ENCODE measurements at regions not wholly inside any gene's neighbourhood (a gene's known extent, or its start where the extent isn't known, plus 50 kb on each side); places are given as distances from the start of the nearest gene placed in this dataset.

GRCh38 chr20:60690771-60691170 lies 561.3 kb upstream of the CDH4 start:
- Histone ChIP-seq H3K36me3 (ENCODE audit: control insufficient read depth, insufficient read depth, low read length) (no peaks in the 10 kb centered on the region), H3K4me3 (ENCODE audit: low read depth in 2 of 2, low read length in 2 of 2) (no peak overlapping the region), H3K4me1 (ENCODE audit: control insufficient read depth, insufficient read depth, low read length) (no peaks in the 10 kb centered on the region), H3K9me3 (ENCODE audit: control insufficient read depth, insufficient read depth, low read depth, low read length) (no peaks in the 10 kb centered on the region), H3K27me3 (ENCODE audit: control insufficient read depth, insufficient read depth, low read length) (no peaks in the 10 kb centered on the region), H3K27ac (ENCODE audit: low read length) (no peak overlapping the region)
- intact Hi-C loops (cut with micrococcal nuclease; ENCODE audit: unreplicated experiment): no loop called here
- no peak for DNase-seq (ENCODE audit: low read depth, low spot score)
- no TSS peak for BruUV-seq (replicated peaks)
- ATAC-seq: no peak
- in situ Hi-C loops (cut with HindIII; ENCODE audit: low pct_unique_long_range_greater_than_20kb, low sequenced_read_pairs): no loop called here
- TF ChIP-seq REST (IDR thresholded peaks at IDR 0.05; ENCODE audit: insufficient read depth in 1 of 2, low read depth in 2 of 2, low read length in 1 of 2) (no peak), POLR2AphosphoS5 (IDR thresholded peaks at IDR 0.05; ENCODE audit: low read depth, low read length) (no peak), SIN3A (IDR thresholded peaks at IDR 0.05; ENCODE audit: borderline replicate concordance, insufficient read depth, low read depth, low read length) (no peak), CTCF (IDR thresholded peaks at IDR 0.05) (no peak), TCF7L2 (IDR thresholded peaks at IDR 0.05; ENCODE audit: low read depth, low read length) (no peak)
- ChIA-PET POLR2A (no interaction called here), CTCF (no interaction called here)

GRCh38 chr20:60691966-60692615 lies 560.0 kb upstream of the CDH4 start:
- Histone ChIP-seq H3K4me3 (ENCODE audit: low read depth in 2 of 2, low read length in 2 of 2) (no peak overlapping the region), H3K36me3 (ENCODE audit: control insufficient read depth, insufficient read depth, low read length) (no peaks in the 10 kb centered on the region), H3K27me3 (ENCODE audit: control insufficient read depth, insufficient read depth, low read length) (no peaks in the 10 kb centered on the region), H3K27ac (ENCODE audit: low read length) (no peak overlapping the region), H3K4me1 (ENCODE audit: control insufficient read depth, insufficient read depth, low read length) (no peaks in the 10 kb centered on the region), H3K9me3 (ENCODE audit: control insufficient read depth, insufficient read depth, low read depth, low read length) (no peaks in the 10 kb centered on the region)
- TF ChIP-seq CTCF (IDR thresholded peaks at IDR 0.05) (no peak), SIN3A (IDR thresholded peaks at IDR 0.05; ENCODE audit: borderline replicate concordance, insufficient read depth, low read depth, low read length) (no peak), POLR2AphosphoS5 (IDR thresholded peaks at IDR 0.05; ENCODE audit: low read depth, low read length) (no peak), REST (IDR thresholded peaks at IDR 0.05; ENCODE audit: insufficient read depth in 1 of 2, low read depth in 2 of 2, low read length in 1 of 2) (no peak), TCF7L2 (IDR thresholded peaks at IDR 0.05; ENCODE audit: low read depth, low read length) (no peak)
- intact Hi-C loops (cut with micrococcal nuclease; ENCODE audit: unreplicated experiment) (no loop called here), in situ Hi-C loops (cut with HindIII; ENCODE audit: low pct_unique_long_range_greater_than_20kb, low sequenced_read_pairs) (no loop called here)
- ChIA-PET CTCF (no interaction called here), POLR2A (no interaction called here)
- no TSS peak for BruUV-seq (replicated peaks)
- ATAC-seq (no peak), DNase-seq (ENCODE audit: low read depth, low spot score) (no peak)

Data from Panc1 (cell line).